ENCODE measurements at regions not wholly inside any gene's neighbourhood (a gene's known extent, or its start where the extent isn't known, plus 50 kb on each side); places are given as distances from the start of the nearest gene placed in this dataset.
A peak's percentile ranks its signal among the peaks of the same experiment; 100 is the strongest.
"Not testable (repeated sequence)": the region's sequence is repeated elsewhere in the genome, so short reads cannot be mapped to it uniquely, and the experiment has no call there.

GRCh38 chr17:49898366-49899190 is 50.7 kb upstream of the TAC4 start:
- DNase-seq = no peak

DNA sequence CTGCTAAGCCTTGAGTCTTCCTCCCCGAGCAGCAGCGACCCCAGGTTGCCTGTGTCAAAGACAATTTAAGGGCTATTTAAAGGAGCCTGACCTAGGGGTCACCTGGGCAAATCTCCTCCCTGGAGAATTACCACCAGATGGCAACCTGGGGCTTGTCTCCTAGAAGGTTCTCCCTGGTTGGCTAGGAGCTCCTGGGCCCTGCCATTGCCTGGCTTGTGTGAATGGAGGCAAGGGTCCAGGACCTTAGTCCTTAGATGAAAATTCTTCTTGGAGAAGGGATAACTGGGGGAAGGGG is 51.3 kb upstream of the TAC4 start:
- no peak for DNase-seq

GRCh38 chr17:49899588-49899987 is 51.7 kb upstream of the TAC4 start:
- no peak for DNase-seq

DNA sequence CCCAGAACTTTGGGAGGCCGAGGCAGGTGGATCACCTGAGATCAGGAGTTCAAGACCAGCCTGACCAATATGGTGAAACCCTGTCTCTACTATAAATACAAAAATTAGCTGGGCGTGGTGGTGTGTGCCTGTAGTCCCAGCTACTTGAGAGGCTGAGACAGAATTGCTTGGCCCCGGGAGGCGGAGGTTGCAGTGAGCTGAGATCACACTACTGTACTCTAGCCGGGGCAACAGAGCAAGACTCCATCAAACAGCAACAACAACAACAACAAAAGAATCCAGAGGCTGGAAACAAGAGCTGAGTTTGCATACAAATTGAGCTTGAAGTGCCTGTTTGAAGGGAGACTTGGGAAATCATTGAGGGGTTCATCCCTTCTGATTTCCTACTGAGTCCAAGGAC is 52.9 kb upstream of the TAC4 start:
- not testable (repeated sequence) for DNase-seq

GRCh38 chr17:49901460-49902331 is 53.8 kb upstream of the TAC4 start:
- DNase-seq = no peak

GRCh38 chr17:49903523-49903922 is 55.7 kb upstream of the TAC4 start:
- DNase-seq = no peak

DNA sequence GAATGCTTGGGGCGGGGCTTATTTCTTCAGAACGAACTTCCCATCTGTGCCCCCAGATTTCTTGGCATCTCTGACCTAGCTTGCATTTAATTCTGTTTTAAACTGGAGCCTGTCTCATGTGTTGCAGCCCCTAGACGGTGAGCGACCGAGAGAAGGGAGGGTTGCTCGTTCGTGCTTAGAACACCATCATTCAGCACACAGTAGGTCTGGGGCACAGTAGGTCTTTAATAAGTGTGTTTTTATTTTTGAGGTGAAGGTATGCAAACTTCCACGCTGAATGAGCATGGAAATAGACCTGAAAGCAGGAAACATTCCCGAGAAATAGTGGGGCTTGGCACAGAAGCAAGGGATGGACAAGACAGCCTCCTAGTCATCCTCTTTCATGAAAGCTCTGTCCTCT is 57.0 kb upstream of the TAC4 start:
- no peak for DNase-seq

- no peak for DNase-seq
Observed at GRCh38 chr17:49906531-49907136, 58.8 kb upstream of the TAC4 start.

DNA sequence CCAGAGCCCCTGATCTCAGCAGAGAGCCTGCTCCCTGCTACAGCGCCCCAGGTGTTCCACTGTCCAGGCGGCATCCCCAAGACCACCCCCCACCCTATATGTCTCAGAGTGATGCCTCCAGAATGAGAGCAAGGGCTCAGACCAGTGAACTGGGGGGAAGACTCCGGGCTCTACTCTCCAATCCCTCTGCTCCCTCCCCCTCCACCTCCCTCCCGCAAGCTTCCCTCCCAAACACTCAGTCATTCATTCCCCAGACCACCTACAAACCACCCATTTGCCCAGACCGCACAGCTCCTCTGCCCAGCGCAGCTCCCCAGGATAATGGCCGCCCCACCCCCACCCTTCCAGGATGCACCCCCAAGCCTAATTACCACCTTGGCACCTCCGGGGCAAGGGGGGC is 59.4 kb upstream of the TAC4 start:
- DNase-seq = no peak

- no peak for DNase-seq
Observed at GRCh38 chr17:49908782-49909714, 59.9 kb upstream of the DLX4 start.

DNA sequence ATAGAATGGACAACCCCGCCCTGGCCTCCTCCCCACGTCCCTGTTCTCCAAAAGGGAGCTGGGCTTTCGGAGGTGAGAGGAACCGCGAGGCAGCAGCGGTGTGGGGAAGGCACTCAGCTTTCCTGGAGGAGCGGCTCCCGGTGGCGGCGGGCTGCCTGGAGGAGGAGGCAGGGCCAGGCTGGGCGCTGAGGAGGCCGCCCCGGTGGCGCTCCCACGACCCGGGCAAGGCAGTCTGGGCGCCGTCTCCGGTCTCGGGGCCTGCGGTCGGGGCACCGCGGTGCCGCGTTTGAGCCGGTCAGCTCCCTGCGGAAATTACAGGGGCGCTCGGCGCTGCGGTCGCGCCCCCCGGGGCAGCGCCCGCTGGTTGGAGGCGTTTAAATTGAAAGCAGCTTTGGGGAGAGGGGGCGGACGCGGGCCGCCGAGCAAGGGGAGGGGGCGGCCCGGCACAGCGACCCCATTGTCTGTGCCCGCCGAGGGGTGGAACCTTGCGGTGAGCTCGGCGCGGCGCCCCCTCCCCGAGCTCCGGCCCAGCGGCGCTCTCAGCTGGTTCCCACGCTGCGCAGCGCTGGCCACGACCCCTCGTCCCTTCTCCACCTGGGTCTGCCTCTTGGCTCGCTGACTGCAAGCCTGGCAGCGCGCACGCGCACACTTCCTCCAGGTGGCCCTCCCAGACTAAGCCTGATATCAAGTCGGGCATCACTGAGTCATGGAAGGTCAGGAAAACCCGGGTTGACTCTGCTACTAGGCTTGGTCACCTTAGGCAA is 58.7 kb upstream of the DLX4 start:
- DNase-seq = no peak

- no peak for DNase-seq
Observed at GRCh38 chr17:49910858-49911204, 58.2 kb upstream of the DLX4 start.

DNA sequence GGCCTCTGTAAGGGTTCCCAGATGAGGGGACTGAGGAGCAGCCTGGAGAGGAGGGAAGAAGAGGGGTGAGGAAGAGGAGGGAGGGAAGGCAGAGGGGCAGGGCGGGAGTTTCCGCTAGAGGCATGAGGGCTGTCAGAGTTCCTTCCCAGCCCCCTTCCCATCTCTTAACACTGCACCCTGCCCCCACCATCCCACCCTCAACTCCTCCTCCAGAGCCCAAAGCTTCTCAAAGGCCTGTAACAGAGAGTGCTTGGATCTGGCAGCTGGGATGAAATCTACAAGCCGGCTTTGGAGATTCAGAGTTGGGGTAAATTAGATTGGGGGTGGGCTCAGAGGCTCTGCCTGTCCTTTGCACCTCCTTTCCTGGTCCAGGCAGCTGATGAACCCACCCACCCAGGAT is 57.3 kb upstream of the DLX4 start:
- DNase-seq = no peak

- no peak for DNase-seq
Observed at GRCh38 chr17:49913226-49914095, 55.5 kb upstream of the DLX4 start.

- DNase-seq = peak; percentile 18
Observed at GRCh38 chr17:49914096-49914490, 54.9 kb upstream of the DLX4 start.

DNA sequence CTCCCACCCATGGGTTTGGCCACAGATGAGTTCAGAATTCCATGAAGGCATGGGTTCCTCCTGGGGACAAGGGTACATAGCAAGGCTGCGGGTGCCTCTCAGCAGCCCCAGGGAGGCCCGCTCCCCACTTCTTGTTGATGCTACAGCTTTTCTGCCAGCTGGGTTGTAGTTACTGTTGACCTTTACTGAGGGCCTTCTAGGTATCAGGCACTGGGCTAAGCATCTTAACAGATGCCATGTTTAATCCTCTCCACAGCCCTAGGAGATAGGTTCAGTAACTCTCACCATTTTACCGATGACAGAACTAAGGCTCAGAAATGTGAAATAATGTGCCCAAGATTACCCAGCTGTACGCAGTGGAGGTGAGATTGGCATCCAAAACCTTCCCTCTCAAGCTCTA is 54.3 kb upstream of the DLX4 start:
- no peak for DNase-seq

DNA sequence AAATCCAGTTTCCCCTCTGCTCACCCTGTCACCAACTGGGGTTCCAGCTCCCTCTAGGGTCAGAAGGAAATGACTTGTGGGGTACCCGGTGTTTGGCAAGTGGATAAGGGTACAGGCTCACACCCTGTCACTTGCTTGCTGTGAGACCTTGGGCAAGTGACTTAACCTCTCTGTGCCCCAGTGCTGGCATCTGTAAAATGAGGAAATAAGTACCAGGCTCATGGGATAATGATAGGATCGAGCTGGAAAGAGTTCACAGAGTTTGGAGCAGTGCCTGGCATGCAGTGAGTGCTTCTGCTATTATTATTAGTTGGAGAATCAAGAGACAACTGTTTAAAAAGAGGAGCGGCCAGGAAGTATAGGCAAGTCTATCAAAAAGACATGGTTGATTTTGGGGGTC is 53.7 kb upstream of the DLX4 start:
- no peak for DNase-seq

DNA sequence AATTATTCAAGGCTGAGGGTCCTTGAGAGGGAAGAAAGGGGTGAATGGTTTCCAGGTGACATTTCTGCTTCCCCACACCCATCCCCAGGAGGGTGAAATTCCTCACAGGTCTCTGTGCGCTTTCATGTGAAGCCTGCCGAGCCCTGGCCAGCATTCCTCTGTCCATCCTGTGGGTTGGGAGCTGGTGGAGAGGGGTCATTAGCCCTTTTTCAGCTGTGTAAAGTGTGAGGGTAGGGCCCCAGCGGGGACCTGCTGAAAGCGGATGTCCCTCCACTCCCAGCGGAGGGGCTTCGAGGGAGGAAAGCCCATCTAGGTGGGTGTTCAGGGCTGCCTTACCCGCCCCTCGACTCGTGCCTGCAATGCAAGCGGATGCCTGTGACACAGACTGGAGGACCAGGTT is 53.3 kb upstream of the DLX4 start:
- DNase-seq = no peak

DNA sequence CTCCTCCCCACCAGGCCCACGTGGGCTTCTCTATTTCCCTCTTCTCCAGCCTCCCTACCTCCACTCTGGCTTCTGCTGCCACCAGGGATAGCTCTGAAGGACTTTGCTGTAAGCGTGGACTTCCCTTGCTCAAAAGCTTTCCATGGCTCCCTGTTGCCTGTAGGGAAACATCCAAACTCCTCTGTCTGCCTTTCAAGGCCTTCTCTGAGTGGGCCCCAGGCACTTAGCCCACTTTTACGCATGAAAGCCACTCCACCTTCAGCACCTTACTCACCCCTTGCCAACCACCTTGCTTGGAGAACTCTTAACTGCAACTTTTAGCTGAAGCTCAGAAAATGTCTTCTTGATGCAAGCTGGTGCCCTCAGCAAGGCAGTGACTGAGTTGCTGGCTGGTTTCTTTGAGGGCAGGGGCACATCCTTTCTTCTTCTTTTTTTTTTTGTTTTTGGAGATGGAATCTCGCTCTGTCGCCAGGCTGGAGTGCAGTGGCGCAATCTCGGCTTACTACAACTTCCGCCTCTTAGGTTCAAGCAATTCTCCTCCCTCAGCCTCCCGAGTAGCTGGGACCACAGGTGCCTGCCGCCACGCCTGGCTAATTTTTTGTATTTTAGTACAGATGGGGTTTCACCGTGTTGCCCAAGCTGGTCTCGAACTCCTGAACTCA is 52.0 kb upstream of the DLX4 start:
- no peak for DNase-seq

DNA sequence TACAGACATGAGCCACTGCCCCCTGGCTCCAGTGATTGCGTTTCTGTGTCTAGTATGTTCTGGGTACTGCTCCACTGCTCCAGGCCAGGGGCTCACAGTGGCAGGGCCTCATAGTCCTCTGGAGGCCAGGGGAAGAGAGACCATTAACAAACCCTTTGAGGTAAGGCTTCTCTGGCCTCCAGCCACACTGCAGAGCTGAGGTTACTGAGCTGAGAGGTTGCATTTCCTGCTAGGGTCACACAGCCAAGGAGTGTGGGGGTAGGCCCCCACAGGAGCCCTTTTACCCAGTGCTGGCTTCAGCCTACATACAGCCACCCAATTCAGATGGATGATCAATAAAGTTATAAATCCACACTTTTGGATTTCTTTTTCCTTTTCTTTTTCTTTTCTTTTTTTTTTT is 50.4 kb upstream of the DLX4 start:
- no peak for DNase-seq

All from NCI-H1092 (cell line).